Upper lobe of left lung (tissue), 4 donors: ENCODE measurements at regions not wholly inside any gene's neighbourhood (a gene's known extent, or its start where the extent isn't known, plus 50 kb on each side); places are given as distances from the start of the nearest gene placed in this dataset.

ENCODE experiments used
- CTCF ChIP-seq, 6 experiments: fragments of 450-650 bp in 4 of 6; fragments of 200-600 bp in 2 of 6; sonication (generic) in 2 of 6; IDR thresholded peaks; one replicate each; pipeline ENCODE4 v1.5.1; 2016 to 2019; ENCODE audit warnings: antibody characterized with exemption in 6 of 6
- POLR2A ChIP-seq, 4 donors: fragments of 450-650 bp; IDR thresholded peaks; one replicate each; pipeline ENCODE4 v1.5.1; 2016 to 2017; ENCODE audit warnings: antibody characterized with exemption in 4 of 4, mild to moderate bottlenecking in 2 of 4
- POLR2AphosphoS5 ChIP-seq, 2 donors: sonication (generic); formaldehyde crosslinking; IDR thresholded peaks; one replicate each; pipeline ENCODE4 v1.5.1; 2017; ENCODE audit warnings: antibody characterized with exemption in 2 of 2

- TF ChIP-seq POLR2A (IDR thresholded peaks at IDR 0.05) (no peak), CTCF (IDR thresholded peaks at IDR 0.05) (no peak), POLR2AphosphoS5 (IDR thresholded peaks at IDR 0.05) (no peak)
Measured at GRCh38 chr11:15349413-15349812, 234.7 kb downstream of the INSC start.
